HG02884 (cell line): ENCODE measurements at regions not wholly inside any gene's neighbourhood (a gene's known extent, or its start where the extent isn't known, plus 50 kb on each side); places are given as distances from the start of the nearest gene placed in this dataset.

ENCODE experiments used
- ATAC-seq: cut with Tn5 transposase; IDR thresholded peaks from one replicate; pipeline ENCODE4 v1.9.1; 2021; ENCODE audit warnings: mild to moderate bottlenecking, moderate library complexity; ENCODE audit not compliant: unreplicated experiment

GRCh38 chr15:87394676-87395075 lies 861.9 kb downstream of the NTRK3 start:
- ATAC-seq, result no peak

DNA sequence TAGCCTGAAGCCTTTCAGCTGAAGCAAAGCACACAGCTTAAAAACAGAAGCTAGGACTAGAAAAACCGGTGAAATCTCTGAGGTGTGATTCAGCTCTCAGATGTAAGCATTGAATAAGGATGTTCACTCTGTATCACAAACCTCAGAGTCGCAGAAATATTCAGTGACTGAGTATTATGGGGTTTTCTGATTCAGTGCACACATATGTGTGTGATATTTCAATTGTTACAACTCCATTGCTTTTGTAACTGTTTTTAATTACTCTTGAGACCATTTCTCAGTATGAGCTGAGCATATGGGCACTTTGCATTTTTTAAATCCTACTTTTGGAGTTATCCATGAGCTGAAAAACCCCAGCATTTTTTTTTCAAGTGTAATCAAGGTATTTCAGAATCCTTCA lies 868.8 kb downstream of the NTRK3 start:
- no peak for ATAC-seq

GRCh38 chr15:87374339-87374738 lies 882.2 kb downstream of the NTRK3 start:
- no peak for ATAC-seq

GRCh38 chr15:87369269-87369668 lies 887.3 kb downstream of the NTRK3 start:
- no peak for ATAC-seq

DNA sequence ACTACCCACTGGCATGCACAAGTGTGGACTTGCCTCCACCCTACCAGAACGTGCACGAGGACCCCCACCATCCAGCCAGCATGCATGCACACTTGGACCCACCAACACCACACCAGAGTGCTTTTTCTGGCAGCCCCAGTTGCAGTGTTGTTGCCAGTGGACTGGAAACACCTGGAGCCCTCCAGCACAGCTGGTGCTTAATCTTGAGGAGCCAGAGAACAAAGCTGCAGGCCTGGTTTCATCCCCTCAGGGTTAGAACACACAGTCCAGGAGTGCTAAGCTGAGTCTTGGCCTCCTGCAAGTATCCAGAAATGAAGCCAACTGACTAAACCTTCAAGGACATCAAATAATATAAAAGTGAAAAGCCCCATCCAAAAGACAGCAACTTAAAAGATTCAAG lies 888.0 kb downstream of the NTRK3 start:
- no peak for ATAC-seq

- no peak for ATAC-seq
Measured at GRCh38 chr15:87365186-87365585, 891.4 kb downstream of the NTRK3 start.

- ATAC-seq, result no peak
Measured at GRCh38 chr15:87362531-87362930, 894.0 kb downstream of the NTRK3 start.

DNA sequence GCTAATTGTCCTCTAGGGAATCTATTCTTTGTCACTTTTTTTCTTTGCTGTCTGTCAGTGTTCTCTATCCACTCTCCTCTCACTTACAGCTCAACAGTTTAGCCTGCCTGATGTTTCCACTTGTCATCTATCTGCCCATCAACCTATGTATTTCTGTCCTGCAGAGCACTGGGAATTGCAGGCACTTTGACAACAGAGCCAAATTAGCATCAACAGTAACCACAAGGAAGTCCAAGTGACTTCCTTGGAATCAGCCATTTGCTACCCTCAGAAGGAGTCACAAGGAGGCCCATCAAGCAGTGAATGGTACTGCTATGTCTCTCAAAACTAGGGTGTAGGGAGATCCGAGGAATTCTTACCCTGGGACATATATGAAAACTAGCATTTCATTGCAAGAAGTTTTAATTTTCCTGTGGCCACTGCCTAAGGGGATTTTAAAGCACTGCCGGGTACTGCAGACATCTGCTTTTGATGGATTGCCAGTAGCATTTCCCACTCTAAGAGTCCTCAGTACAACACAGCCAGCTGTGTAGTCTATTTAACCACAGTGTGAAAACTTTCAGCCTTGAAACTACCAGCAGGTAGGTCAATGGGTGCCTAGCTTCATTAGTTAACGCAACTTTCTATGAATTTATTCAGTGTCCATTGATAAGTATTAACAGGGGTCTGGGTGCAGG lies 898.8 kb downstream of the NTRK3 start:
- ATAC-seq, result no peak

DNA sequence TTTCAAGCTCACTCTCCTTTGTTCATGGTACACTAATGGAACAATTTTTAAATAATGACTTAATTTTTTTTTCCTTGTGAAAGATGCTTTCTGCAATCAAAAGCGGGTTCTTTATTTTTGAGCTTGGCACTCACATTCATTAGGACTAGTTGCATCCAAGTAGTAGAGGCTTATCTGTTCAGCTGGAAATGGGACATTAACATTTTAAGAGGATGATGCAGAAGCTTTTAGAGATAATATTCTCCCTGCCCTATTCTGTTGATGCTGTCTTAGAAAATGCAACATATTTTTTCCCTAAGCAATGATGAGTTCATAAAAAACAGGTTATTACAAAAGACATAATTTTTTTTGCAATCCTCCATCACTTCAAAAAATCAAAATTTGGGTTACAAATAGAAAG lies 900.6 kb downstream of the NTRK3 start:
- no peak for ATAC-seq

DNA sequence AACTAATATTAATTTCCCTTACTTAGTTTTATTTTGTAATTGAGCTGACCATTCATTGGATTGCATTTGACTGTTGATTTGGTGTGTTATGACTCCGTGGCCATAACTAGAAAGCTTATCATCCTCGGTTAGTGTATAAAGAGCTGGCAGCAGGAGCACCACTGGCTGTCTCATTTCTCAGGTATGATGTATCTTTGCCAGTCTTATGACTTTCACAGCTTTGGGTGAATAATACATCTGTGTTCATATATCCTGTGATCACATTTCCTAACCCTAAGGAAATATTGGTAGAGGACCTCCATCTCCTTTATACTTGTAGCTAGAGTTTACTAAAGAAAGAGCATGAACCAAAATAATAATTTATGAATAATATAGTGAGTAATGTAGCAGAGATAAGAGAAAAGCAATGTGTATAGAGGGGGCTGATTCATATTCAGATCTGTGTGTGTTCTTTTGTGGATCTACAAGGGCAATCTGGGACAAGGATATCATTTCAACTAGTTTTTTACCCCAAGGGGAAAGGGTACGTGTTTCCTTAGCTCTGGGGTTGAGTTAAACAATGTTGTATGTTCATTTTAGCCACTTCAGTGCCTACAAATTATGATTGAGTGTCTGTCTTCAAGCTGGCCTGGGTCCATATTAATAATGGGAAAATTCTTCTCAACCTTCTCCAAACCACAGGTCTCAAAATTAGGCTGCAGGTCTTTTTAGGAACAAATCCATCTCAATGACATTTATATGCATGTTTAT lies 901.7 kb downstream of the NTRK3 start:
- ATAC-seq, result no peak

- ATAC-seq, result no peak
Measured at GRCh38 chr15:87349181-87349580, 907.4 kb downstream of the NTRK3 start.

DNA sequence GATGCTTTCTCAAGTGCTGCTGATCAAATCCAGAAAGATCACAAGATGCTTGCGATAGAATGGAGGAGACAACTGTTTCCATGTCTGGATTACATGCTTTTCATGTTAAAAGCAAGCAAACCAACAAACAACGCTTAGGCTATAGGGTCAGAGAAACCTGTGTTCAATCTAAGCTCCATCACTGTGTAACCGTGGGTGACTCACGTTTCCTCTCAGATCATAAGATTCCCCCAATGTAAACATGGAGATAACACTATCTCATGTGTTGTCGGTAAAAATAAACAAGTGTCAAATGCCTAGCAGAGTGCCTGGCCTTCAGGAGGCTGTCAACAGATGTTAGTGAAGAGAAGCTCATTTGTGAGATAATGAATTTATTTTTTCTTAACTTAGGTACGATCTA lies 907.8 kb downstream of the NTRK3 start:
- no peak for ATAC-seq

DNA sequence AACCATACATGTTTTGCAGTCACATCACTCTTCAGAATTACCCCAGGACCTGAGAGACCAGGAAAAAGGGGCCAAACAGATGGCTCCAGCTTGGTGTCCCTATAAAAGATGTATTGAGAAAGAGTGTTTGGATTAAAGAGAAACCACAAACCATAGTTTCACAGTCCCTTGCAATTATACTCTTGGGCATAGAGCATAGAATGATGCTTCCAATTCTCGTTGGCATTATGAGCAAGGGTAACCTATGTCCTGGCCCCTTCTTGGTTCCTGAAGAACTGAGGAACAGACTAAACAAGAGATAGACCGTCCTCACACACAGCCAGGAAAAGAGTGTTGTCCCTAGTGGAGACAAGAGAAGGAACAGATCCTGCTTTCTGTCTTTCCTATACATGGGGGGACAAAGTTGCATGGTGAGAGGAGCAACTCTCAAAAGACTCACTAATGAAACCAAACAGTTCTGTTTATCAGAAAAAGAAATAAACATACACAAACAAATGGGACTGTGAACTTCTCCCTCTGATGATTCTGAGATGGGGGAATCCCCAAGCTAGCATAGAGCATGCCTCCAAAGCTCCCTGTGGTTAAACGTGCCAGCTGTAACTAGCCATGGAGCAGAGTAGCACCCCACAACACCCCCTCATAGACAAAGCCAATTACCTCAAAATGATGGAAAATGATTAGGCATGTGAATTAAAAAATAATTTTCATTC lies 908.6 kb downstream of the NTRK3 start:
- ATAC-seq, result no peak

GRCh38 chr15:87345961-87346360 lies 910.6 kb downstream of the NTRK3 start:
- no peak for ATAC-seq

- ATAC-seq, result no peak
Measured at GRCh38 chr15:87343966-87344365, 912.6 kb downstream of the NTRK3 start.

GRCh38 chr15:87340370-87340769 lies 916.2 kb downstream of the NTRK3 start:
- ATAC-seq, result no peak

DNA sequence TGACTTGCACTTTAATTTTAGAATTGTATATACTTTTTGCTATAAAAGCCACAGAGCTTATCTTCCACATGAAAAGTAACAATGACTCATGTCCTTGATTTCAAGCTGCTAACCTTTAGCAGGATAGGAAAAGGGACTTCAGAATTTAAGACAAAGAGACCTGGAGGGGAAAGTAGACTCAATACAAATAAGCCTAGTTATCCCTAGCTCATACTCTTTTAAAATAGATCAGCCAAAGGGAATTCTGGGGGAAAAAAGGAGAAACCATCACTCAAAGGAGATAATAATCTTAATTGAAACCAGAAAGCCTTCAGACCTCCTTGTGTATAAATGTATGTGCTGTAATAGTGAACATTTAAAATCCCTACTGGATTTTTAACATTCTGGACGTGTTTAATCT lies 930.3 kb downstream of the NTRK3 start:
- ATAC-seq, result no peak

DNA sequence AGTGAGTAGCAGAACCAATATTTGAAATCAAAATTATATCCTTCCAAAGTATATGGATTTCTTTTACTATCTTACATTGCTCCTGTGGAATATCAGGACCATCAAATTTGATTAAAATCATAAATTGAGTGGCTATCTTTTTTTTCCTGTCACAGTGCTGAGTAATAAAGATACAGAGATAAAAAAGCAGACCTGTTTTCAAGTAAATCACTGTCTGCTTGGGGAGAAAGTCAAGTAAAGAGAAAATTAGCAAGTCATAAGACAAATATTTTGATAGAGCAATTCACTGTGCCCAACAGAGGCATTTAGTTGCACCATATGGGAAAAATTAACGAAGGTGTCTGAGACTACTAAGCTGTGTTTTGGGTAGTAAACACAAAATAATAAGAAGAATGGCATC lies 933.7 kb downstream of the NTRK3 start:
- no peak for ATAC-seq

- ATAC-seq, result no peak
Measured at GRCh38 chr15:87322265-87322664, 934.3 kb downstream of the NTRK3 start.

- no peak for ATAC-seq
Measured at GRCh38 chr15:87317900-87318299, 938.6 kb downstream of the NTRK3 start.

DNA sequence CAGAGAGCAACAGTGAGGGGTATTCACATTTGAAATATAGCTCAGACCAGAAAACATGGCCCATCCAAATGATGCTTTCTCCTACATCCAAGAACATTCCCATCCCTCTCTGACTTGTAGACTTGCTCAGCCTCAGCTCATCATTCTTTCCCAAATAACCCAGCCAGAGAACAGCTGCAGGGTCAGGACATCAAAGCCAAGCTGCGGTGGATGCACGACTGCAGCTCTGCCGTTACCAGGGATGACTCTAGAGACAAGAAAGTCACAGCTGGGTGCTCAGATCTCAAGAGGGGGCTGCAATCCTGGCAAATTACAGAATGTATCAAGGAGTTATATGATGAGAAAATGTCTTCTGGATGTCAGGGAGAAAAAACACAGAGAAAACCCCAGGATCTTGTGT lies 944.3 kb downstream of the NTRK3 start:
- ATAC-seq, result no peak

- no peak for ATAC-seq
Measured at GRCh38 chr15:87300146-87300545, 956.4 kb downstream of the NTRK3 start.
